Ovary (tissue), 7 donors: ENCODE measurements at regions not wholly inside any gene's neighbourhood (a gene's known extent, or its start where the extent isn't known, plus 50 kb on each side); places are given as distances from the start of the nearest gene placed in this dataset.

ENCODE experiments used
- DNase-seq, 5 donors: peaks; one replicate each; pipeline ENCODE4 v3.0.0-alpha.2; 2019 to 2020
- H3K27ac ChIP-seq, 2 donors: fragments of 200-600 bp; one replicate each; pipeline versions ENCODE4 v1.5.1 to v1.8.0; 2019 to 2022
- H3K27me3 ChIP-seq: fragments of 200-600 bp; one replicate; pipeline ENCODE4 v1.8.0; 2022
- H3K36me3 ChIP-seq: fragments of 200-600 bp; sonication (generic); one replicate; pipeline ENCODE4 v1.5.1; 2019
- H3K4me1 ChIP-seq: one replicate; pipeline ENCODE4 v1.8.1; 2013; ENCODE audit warnings: mild to moderate bottlenecking, moderate library complexity; ENCODE audit not compliant: insufficient read depth
- H3K4me3 ChIP-seq: fragments of 200-600 bp; sonication (generic); one replicate; pipeline ENCODE4 v1.5.1; 2017
- H3K9me3 ChIP-seq, 2 donors: fragments of 200-600 bp in 1 of 2; sonication (generic) in 1 of 2; one replicate each; pipeline versions ENCODE4 v1.5.1 to v1.8.1; 2013 to 2019; ENCODE audit warnings: mild to moderate bottlenecking in 1 of 2, moderate library complexity in 1 of 2
- CTCF ChIP-seq, 3 donors: fragments of 450-650 bp in 2 of 3; fragments of 200-600 bp in 1 of 3; IDR thresholded peaks; one replicate each; pipeline versions ENCODE4 v1.5.1 to v1.8.0; 2016 to 2022; ENCODE audit warnings: antibody characterized with exemption in 3 of 3, mild to moderate bottlenecking in 1 of 3
- EP300 ChIP-seq: sonication (generic); formaldehyde crosslinking; IDR thresholded peaks from one replicate; pipeline ENCODE4 v1.6.1; 2017; ENCODE audit warnings: antibody characterized with exemption
- POLR2A ChIP-seq: fragments of 450-650 bp; IDR thresholded peaks from one replicate; pipeline ENCODE4 v1.6.1; 2017; ENCODE audit warnings: antibody characterized with exemption, mild to moderate bottlenecking, moderate library complexity
- WGBS, 3 donors: extraction: QIAGEN DNeasy Blood & Tissue Kit in 1 of 3; methylation state at CpG; one replicate each; pipeline versions ENCODE4 v1.1.5 to v1.1.7; 2013 to 2017; 5-methylcytosine and 5-hydroxymethylcytosine counted together
- intact Hi-C, 4 donors: fragments of 100-400 bp; cut with DNase I; formaldehyde crosslinking; loops; one replicate each; pipeline versions ENCODE4 v1.11.0 to v1.15.1; 2022 to 2023
- donor health status: DM: no; HTN: no; CAD: no; lungs with moderate emphysema.
- donor health status: DM: no; HTN: no; CAD: no.
- donor health status: Bipolar disorder and iron deficiency.
- donor health status: DM: no; HTN: no; CAD: no.
- donor health status: DM: yes; HTN: yes; CAD: no.

- DNase-seq: no peak
- TF ChIP-seq POLR2A: no peak
- no peak for TF ChIP-seq EP300
- no peak for TF ChIP-seq CTCF (IDR thresholded peaks at IDR 0.05)
- H3K27ac ChIP-seq: no peak overlapping the region
Observed at GRCh38 chr9:90035471-90035870, 430.7 kb downstream of the GADD45G start.

GRCh38 chr9:90037146-90037797 is 432.5 kb downstream of the GADD45G start:
- Histone ChIP-seq H3K36me3 (no peaks in the 10 kb centered on the region), H3K27ac (no peak overlapping the region), H3K4me1 (no peaks in the 10 kb centered on the region), H3K4me3 (no peak overlapping the region), H3K9me3 (no peaks in the 10 kb centered on the region), H3K27me3 (no peaks in the 10 kb centered on the region)
- no peak for TF ChIP-seq EP300
- no peak for TF ChIP-seq POLR2A
- TF ChIP-seq CTCF (IDR thresholded peaks at IDR 0.05): no peak
- WGBS, 3 donors: 91 to 93% (median 92%) methylated on average over 11 of the region's 11 CpGs
- intact Hi-C loops: no loop called here
- DNase-seq: no peak

More at GRCh38 chr9:90035471-90035870, 430.7 kb downstream of the GADD45G start:
- 81 to 87% (median 85%) methylated on average over 2 of the region's 2 CpGs for WGBS, 3 donors
- Histone ChIP-seq H3K4me3 (no peak overlapping the region), H3K27me3 (no peaks in the 10 kb centered on the region), H3K4me1 (no peaks in the 10 kb centered on the region), H3K9me3 (no peaks in the 10 kb centered on the region), H3K36me3 (no peaks in the 10 kb centered on the region)
- intact Hi-C loops: no loop called here

DNA sequence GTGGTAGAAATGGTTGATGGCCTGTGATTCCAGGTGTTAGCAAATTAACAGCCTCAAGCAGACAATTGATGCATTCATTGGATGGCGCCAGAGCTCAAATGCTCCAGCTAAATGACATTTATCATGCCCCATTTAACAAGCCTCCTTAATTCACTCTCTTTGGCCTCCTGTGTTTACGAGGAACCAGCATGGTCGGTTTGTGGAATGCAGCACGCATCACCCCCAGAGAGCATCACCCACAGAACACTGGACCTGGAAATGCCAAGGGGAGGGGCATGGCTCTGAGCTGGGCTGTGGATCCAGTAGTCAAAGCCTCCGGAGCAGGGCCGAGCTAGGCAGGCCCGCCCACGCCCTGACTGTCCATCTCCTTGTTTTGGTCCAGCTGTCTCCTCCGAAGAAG is 434.0 kb downstream of the GADD45G start:
- Histone ChIP-seq H3K4me3 (no peak overlapping the region), H3K36me3 (no peaks in the 10 kb centered on the region), H3K27ac (no peak overlapping the region), H3K9me3 (no peaks in the 10 kb centered on the region), H3K4me1 (no peaks in the 10 kb centered on the region), H3K27me3 (no peaks in the 10 kb centered on the region)
- no peak for TF ChIP-seq POLR2A
- TF ChIP-seq CTCF (IDR thresholded peaks at IDR 0.05): no peak
- TF ChIP-seq EP300: no peak
- intact Hi-C loops: no loop called here
- 82 to 86% (median 85%) methylated on average over 9 of the region's 9 CpGs for WGBS, 3 donors
- DNase-seq: no peak

GRCh38 chr9:90044263-90044662 is 439.5 kb downstream of the GADD45G start:
- TF ChIP-seq EP300 (no peak), POLR2A (no peak), CTCF (IDR thresholded peaks at IDR 0.05) (no peak)

More at GRCh38 chr9:90044263-90044662, 439.5 kb downstream of the GADD45G start:
- Histone ChIP-seq H3K9me3 (no peaks in the 10 kb centered on the region), H3K27me3 (no peaks in the 10 kb centered on the region), H3K4me1 (no peaks in the 10 kb centered on the region), H3K27ac (no peak overlapping the region), H3K36me3 (no peaks in the 10 kb centered on the region), H3K4me3 (no peak overlapping the region)
- no peak for DNase-seq
- intact Hi-C loops: no loop called here
- 60 to 64% (median 61%) methylated on average over 6 of the region's 6 CpGs for WGBS, 3 donors
